Breast epithelium (tissue), 4 donors: ENCODE measurements at regions not wholly inside any gene's neighbourhood (a gene's known extent, or its start where the extent isn't known, plus 50 kb on each side); places are given as distances from the start of the nearest gene placed in this dataset.

Experiments used
- DNase-seq, 2 donors: peaks; one replicate each; pipeline ENCODE4 v3.0.0-alpha.2; 2019; ENCODE audit warnings: low spot score in 2 of 2
- H3K27ac ChIP-seq, 2 donors: fragments of 200-600 bp; sonication (generic) in 1 of 2; one replicate each; pipeline ENCODE4 v1.5.1; 2016 to 2019; ENCODE audit warnings: mild to moderate bottlenecking in 1 of 2
- H3K27me3 ChIP-seq, 2 donors: fragments of 200-600 bp; sonication (generic) in 1 of 2; one replicate each; pipeline versions ENCODE4 v1.5.1 to v1.6.0; 2017 to 2019; ENCODE audit warnings: control low read depth in 1 of 2, mild to moderate bottlenecking in 1 of 2
- H3K36me3 ChIP-seq: fragments of 200-600 bp; one replicate; pipeline ENCODE4 v1.5.1; 2019
- H3K4me1 ChIP-seq, 2 donors: fragments of 200-600 bp; sonication (generic); one replicate each; pipeline ENCODE4 v1.5.1; 2016 to 2019; ENCODE audit warnings: control low read depth in 1 of 2
- H3K4me3 ChIP-seq, 3 donors: fragments of 200-600 bp; sonication (generic); 1 replicate in 2 of 3; 2 replicates in 1 of 3; pipeline ENCODE4 v1.5.1; 2016 to 2019; ENCODE audit warnings: mild to moderate bottlenecking in 3 of 3, moderate library complexity in 2 of 3
- H3K9me3 ChIP-seq, 2 donors: fragments of 200-600 bp; sonication (generic) in 1 of 2; one replicate each; pipeline ENCODE4 v1.5.1; 2016 to 2019; ENCODE audit warnings: control low read depth in 1 of 2
- POLR2A ChIP-seq: fragments of 450-650 bp; IDR thresholded peaks from one replicate; pipeline ENCODE4 v1.6.1; 2016; ENCODE audit warnings: antibody characterized with exemption, mild to moderate bottlenecking, moderate library complexity
- POLR2AphosphoS5 ChIP-seq, 3 donors: sonication (generic); formaldehyde crosslinking; IDR thresholded peaks; one replicate each; pipeline ENCODE4 v1.6.1; 2017; ENCODE audit warnings: antibody characterized with exemption in 3 of 3
- intact Hi-C: fragments of 100-400 bp; cut with DNase I; formaldehyde crosslinking; loops from one replicate; pipeline ENCODE4 v1.15.1; 2023; ENCODE audit warnings: low total_unique reads
- TF ChIP-seq, protein P1 (sequence below), 3 donors: fragments of 450-650 bp; IDR thresholded peaks; one replicate each; pipeline ENCODE4 v1.5.1; 2016 to 2017; ENCODE audit warnings: antibody characterized with exemption in 3 of 3, mild to moderate bottlenecking in 3 of 3, moderate library complexity in 3 of 3

DNA sequence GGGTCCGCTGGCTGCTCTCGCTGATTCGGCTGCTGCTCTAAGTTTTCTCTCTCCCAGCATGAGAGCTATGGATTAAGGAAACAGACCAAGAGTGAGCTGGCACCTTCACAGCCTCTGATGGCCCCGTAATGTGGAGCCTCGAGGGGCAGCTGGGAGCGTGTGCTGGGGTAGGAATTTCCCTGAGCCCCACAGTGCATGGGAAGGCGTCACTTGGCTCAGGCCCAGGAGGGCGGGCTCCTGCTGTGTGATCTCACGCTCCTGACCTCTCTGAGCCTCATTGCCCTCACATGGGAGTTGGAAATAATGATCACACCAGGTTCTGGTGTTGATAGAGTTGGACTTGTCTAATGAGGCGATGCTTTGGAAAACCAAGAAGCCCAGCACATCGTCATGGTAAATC is 238.6 kb upstream of the CRY1 start:
- Histone ChIP-seq H3K27me3 (no peaks in the 10 kb centered on the region), H3K9me3 (no peaks in the 10 kb centered on the region), H3K27ac (no peak overlapping the region), H3K36me3 (no peaks in the 10 kb centered on the region), H3K4me3 (no peak overlapping the region), H3K4me1 (no peaks in the 10 kb centered on the region)
- TF ChIP-seq, protein P1, sequence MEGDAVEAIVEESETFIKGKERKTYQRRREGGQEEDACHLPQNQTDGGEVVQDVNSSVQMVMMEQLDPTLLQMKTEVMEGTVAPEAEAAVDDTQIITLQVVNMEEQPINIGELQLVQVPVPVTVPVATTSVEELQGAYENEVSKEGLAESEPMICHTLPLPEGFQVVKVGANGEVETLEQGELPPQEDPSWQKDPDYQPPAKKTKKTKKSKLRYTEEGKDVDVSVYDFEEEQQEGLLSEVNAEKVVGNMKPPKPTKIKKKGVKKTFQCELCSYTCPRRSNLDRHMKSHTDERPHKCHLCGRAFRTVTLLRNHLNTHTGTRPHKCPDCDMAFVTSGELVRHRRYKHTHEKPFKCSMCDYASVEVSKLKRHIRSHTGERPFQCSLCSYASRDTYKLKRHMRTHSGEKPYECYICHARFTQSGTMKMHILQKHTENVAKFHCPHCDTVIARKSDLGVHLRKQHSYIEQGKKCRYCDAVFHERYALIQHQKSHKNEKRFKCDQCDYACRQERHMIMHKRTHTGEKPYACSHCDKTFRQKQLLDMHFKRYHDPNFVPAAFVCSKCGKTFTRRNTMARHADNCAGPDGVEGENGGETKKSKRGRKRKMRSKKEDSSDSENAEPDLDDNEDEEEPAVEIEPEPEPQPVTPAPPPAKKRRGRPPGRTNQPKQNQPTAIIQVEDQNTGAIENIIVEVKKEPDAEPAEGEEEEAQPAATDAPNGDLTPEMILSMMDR (IDR thresholded peaks at IDR 0.05), result no peak
- no peak for TF ChIP-seq POLR2AphosphoS5 (IDR thresholded peaks at IDR 0.05)
- no peak for TF ChIP-seq POLR2A
- no peak for DNase-seq
- intact Hi-C loops, result no loop called here

DNA sequence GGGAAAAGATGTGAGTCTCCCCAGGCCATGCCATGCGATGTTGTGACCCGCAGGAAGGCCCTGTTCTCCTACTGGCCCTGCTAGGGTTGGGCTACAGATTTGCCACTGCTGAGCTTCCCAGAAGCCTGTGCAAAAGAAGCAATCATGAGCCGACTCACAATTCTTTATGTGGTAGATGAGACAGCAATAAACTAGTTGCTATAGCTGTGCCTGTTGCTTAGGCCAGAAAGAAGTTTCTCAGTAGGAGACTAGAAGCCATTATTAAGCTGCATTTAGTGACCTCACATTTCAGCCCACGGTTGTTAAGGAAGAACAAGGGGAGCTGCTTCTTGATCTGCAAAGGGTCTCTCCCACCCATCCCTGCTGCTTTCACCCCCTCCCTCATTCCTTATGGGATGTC is 239.4 kb upstream of the CRY1 start:
- intact Hi-C loops, result no loop called here
- no peak for TF ChIP-seq POLR2AphosphoS5 (IDR thresholded peaks at IDR 0.05)
- TF ChIP-seq, protein P1 (IDR thresholded peaks at IDR 0.05), result no peak
- TF ChIP-seq POLR2A, result no peak
- H3K27me3 ChIP-seq, result no peaks in the 10 kb centered on the region

DNA sequence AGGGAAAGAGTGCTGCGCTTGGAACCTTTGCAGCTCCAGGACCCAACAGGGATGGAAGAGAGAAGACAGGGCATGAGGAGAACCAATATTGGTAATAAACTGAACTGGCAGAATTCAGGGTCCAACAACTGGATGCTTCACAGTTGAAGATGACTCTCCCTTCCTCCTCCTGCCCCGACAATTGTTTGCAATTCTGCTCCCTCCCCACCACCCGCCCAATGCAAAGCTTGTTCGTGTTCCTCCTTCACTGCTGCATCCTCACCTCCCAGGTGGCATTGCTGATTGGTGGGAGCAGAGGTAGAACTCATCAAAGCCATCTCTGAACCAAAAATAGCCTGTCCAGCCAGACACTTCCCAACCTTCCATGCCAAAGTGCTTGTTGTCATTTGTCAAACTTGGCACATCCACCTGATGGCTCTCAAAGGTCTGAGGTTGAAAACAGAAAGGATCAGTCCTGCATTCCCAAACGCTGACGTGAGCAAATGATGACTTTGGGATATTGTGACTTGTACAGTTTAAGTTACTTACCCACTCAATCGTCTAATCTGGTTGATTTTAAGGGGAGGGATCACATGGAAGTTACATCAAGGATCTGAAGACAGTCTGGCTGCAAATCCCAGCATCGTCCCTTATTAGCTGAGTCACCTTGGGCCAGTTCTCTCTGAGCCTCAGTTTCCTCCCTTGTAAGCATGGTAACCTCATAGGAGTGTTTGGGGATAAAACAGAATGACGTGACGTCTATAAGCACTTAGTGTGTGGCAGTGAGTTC is 242.6 kb upstream of the CRY1 start:
- no peaks in the 10 kb centered on the region for H3K36me3 ChIP-seq
- TF ChIP-seq, protein P1 (IDR thresholded peaks at IDR 0.05), result no peak
- no peak for TF ChIP-seq POLR2AphosphoS5 (IDR thresholded peaks at IDR 0.05)
- no peak for TF ChIP-seq POLR2A
- H3K27me3 ChIP-seq, result no peaks in the 10 kb centered on the region
- no peak for DNase-seq
- no peaks in the 10 kb centered on the region for H3K4me1 ChIP-seq
- H3K9me3 ChIP-seq, result no peaks in the 10 kb centered on the region
- intact Hi-C loops, result no loop called here
- no peak overlapping the region for H3K4me3 ChIP-seq
- no peak overlapping the region for H3K27ac ChIP-seq

More for the DNA sequence above, 239.4 kb upstream of the CRY1 start:
- Histone ChIP-seq H3K27ac (no peak overlapping the region), H3K4me1 (no peaks in the 10 kb centered on the region), H3K36me3 (no peaks in the 10 kb centered on the region), H3K9me3 (no peaks in the 10 kb centered on the region), H3K4me3 (no peak overlapping the region)
- DNase-seq, result no peak

DNA sequence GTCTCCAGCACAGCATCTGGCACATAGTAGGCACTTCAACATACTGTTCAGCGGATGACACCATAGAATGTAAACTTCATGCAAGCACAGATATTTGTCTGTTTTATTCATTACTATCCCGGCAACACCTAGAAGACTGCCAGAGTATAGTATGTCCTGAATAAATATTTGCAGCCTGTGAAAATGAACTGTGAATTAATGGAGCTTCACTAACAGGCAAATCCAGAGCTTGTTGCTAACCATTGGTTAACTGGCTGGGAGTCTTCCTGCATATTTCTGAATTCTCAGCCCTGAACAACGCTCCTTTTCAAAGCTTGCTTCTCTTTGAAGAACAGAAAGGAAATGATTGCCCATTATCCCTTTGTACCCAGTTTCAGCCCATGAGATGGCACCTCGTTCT is 243.3 kb upstream of the CRY1 start:
- intact Hi-C loops, result no loop called here
- Histone ChIP-seq H3K9me3 (no peaks in the 10 kb centered on the region), H3K4me1 (no peaks in the 10 kb centered on the region), H3K27ac (no peak overlapping the region), H3K4me3 (no peak overlapping the region), H3K27me3 (no peaks in the 10 kb centered on the region), H3K36me3 (no peaks in the 10 kb centered on the region)
- TF ChIP-seq POLR2AphosphoS5 (IDR thresholded peaks at IDR 0.05) (no peak), POLR2A (no peak)
- TF ChIP-seq, protein P1 (IDR thresholded peaks at IDR 0.05), result no peak
- no peak for DNase-seq

DNA sequence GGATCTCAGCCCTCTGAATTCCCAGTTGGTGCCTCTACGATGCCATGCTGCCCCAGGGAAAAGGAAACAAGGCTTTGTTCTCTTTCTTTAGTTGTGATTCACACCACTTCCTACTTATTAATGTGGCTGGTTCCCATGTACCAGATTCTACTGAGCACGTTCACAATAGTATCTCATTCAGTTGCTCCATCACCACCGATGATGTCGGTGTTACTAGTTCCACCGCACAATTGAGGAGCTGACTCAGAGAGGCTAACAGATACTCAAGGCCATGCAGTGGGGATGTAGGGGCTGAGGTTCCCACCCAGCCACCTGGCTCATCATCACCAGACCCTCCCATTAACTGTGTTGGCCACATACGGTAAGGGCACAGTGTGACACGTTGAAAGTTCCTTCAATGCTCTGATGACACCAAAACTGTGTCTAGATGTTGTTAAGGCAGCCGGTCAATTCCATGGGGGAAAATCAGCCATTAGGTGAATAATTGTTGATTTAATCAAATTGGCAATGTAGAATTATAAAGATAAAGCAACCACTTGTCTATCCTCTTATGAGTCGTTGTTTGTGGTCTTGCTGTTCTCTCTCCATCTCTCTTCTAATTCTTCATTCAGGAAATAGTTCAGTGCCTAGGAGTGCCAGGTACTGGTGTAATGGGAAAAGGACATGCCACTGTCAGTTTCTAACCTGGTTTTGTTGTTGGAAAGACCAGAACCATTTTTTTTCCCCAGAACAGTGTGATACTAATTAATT is 244.2 kb upstream of the CRY1 start:
- Histone ChIP-seq H3K4me3 (no peak overlapping the region), H3K36me3 (no peaks in the 10 kb centered on the region), H3K9me3 (no peaks in the 10 kb centered on the region), H3K4me1 (no peaks in the 10 kb centered on the region), H3K27me3 (no peaks in the 10 kb centered on the region), H3K27ac (no peak overlapping the region)
- no peak for DNase-seq
- TF ChIP-seq POLR2A, result no peak
- TF ChIP-seq POLR2AphosphoS5 (IDR thresholded peaks at IDR 0.05), result no peak
- TF ChIP-seq, protein P1 (IDR thresholded peaks at IDR 0.05), result no peak
- intact Hi-C loops, result no loop called here
